ENCODE measurements at regions not wholly inside any gene's neighbourhood (a gene's known extent, or its start where the extent isn't known, plus 50 kb on each side); places are given as distances from the start of the nearest gene placed in this dataset.

- DNase-seq: no peak
Observed at GRCh38 chr18:67957684-67958083, 441.2 kb upstream of the DSEL start.

GRCh38 chr18:67954594-67954993 is 438.1 kb upstream of the DSEL start:
- no peak for DNase-seq

- no peak for DNase-seq
Observed at GRCh38 chr18:67951137-67951536, 434.6 kb upstream of the DSEL start.

- no peak for DNase-seq
Observed at GRCh38 chr18:67938660-67939059, 422.1 kb upstream of the DSEL start.

GRCh38 chr18:67935638-67936037 is 419.1 kb upstream of the DSEL start:
- DNase-seq: no peak

- no peak for DNase-seq
Observed at GRCh38 chr18:67933271-67933670, 416.8 kb upstream of the DSEL start.

GRCh38 chr18:67932271-67932670 is 415.8 kb upstream of the DSEL start:
- no peak for DNase-seq

- DNase-seq: no peak
Observed at GRCh38 chr18:67926929-67927864, 410.7 kb upstream of the DSEL start.

- no peak for DNase-seq
Observed at GRCh38 chr18:67924656-67925055, 408.1 kb upstream of the DSEL start.

- no peak for DNase-seq
Observed at GRCh38 chr18:67919316-67919715, 402.8 kb upstream of the DSEL start.

GRCh38 chr18:67916097-67916496 is 399.6 kb upstream of the DSEL start:
- DNase-seq: no peak

- no peak for DNase-seq
Observed at GRCh38 chr18:67913040-67913439, 396.5 kb upstream of the DSEL start.

GRCh38 chr18:67901573-67901972 is 385.1 kb upstream of the DSEL start:
- DNase-seq: no peak

GRCh38 chr18:67896451-67896850 is 379.9 kb upstream of the DSEL start:
- DNase-seq: no peak

- DNase-seq: no peak
Observed at GRCh38 chr18:67893916-67894315, 377.4 kb upstream of the DSEL start.

GRCh38 chr18:67876871-67877270 is 360.4 kb upstream of the DSEL start:
- no peak for DNase-seq

- DNase-seq: no peak
Observed at GRCh38 chr18:67875944-67876343, 359.4 kb upstream of the DSEL start.

- DNase-seq: no peak
Observed at GRCh38 chr18:67875060-67875459, 358.5 kb upstream of the DSEL start.

GRCh38 chr18:67865400-67865799 is 348.9 kb upstream of the DSEL start:
- no peak for DNase-seq

- no peak for DNase-seq
Observed at GRCh38 chr18:67864677-67865340, 348.3 kb upstream of the DSEL start.

- DNase-seq: no peak
Observed at GRCh38 chr18:67862069-67862468, 345.5 kb upstream of the DSEL start.

GRCh38 chr18:67854340-67854739 is 337.8 kb upstream of the DSEL start:
- DNase-seq: no peak

GRCh38 chr18:67846422-67847098 is 330.0 kb upstream of the DSEL start:
- no peak for DNase-seq

- peak; percentile 9 for DNase-seq
Observed at GRCh38 chr18:67845035-67845434, 328.5 kb upstream of the DSEL start.
